OCI-LY3 (cell line): ENCODE measurements at regions not wholly inside any gene's neighbourhood (a gene's known extent, or its start where the extent isn't known, plus 50 kb on each side); places are given as distances from the start of the nearest gene placed in this dataset.
A peak's percentile ranks its signal among the peaks of the same experiment; 100 is the strongest.

Source experiments
- CTCF ChIP-seq: fragments of 200-600, 300-600 bp; sonication (generic); IDR thresholded peaks from 2 replicates; pipeline ENCODE4 v1.5.1; 2014; ENCODE audit warnings: antibody characterized with exemption, low read length, low read depth
- EZH2phosphoT487 ChIP-seq: fragments of 200-600 bp; shearing (Covaris generic); IDR thresholded peaks from 2 replicates; pipeline ENCODE4 v1.6.1; 2018; ENCODE audit warnings: antibody characterized with exemption, mixed run types, low read depth

DNA sequence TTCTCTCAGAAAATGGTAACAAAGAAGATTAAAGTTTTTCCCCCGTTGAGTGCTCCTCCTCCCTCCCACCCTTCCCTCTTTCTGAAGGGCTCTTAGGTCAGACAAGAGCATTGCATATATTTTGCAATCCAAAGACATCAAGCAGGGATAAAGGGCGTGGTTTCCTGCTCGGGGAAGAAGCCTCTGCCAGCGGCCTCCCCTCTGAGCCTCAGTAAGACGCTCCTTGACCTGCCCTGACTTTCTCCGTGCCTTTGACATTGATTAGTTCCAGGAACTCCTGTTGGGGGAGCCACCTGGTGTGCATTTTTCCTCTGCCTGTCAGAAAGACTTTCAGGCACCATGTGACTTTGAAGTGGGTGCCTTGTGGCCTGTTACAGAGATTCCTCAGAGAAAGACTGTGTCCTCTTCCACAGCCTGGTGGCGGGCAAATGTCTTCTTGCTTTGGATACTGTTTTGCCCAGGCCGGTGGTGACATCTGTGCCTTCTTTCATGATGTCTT lies 87.2 kb upstream of the TBL1XR1 start:
- TF ChIP-seq EZH2phosphoT487 (no peak), CTCF (peak; percentile 39; the same call in 1 of the 2 replicates)
